Cardiac muscle cell (in vitro differentiated cells and primary cell): ENCODE measurements at regions not wholly inside any gene's neighbourhood (a gene's known extent, or its start where the extent isn't known, plus 50 kb on each side); places are given as distances from the start of the nearest gene placed in this dataset.

Source experiments
- DNase-seq, 2 donors: peaks; one replicate each; pipeline versions ENCODE4 v3.0.0 to v3.0.0-alpha.2; 2010 to 2017; ENCODE audit warnings: low read depth in 1 of 2, low spot score in 1 of 2
- H3K27ac ChIP-seq: fragments of 200-600 bp; sonication (generic); 2 replicates; pipeline ENCODE4 v1.5.1; 2016
- H3K27me3 ChIP-seq: fragments of 200-600 bp; sonication (generic); 2 replicates; pipeline ENCODE4 v1.6.0; 2016; ENCODE audit warnings: control low read depth
- H3K36me3 ChIP-seq: fragments of 200-600 bp; sonication (generic); 2 replicates; pipeline ENCODE4 v1.5.1; 2016; ENCODE audit warnings: control low read depth
- H3K4me1 ChIP-seq: fragments of 200-600 bp; sonication (generic); 2 replicates; pipeline ENCODE4 v1.8.1; 2017; ENCODE audit warnings: low read depth, mild to moderate bottlenecking, mixed run types
- H3K4me3 ChIP-seq: fragments of 200-600 bp; sonication (generic); 2 replicates; pipeline ENCODE4 v1.5.1; 2016; ENCODE audit warnings: mild to moderate bottlenecking
- H3K9me3 ChIP-seq: fragments of 200-600 bp; sonication (generic); 2 replicates; pipeline ENCODE4 v1.5.1; 2017; ENCODE audit warnings: low read depth, mild to moderate bottlenecking, control low read depth
- CTCF ChIP-seq: IDR thresholded peaks from 2 replicates; pipeline ENCODE4 v1.5.1; 2012; ENCODE audit warnings: low read depth, mild to moderate bottlenecking, low read length

GRCh38 chr10:84704101-84704500 lies 375.7 kb downstream of the CCSER2 start:
- H3K4me3 ChIP-seq = no peak overlapping the region
- H3K36me3 ChIP-seq = no peaks in the 10 kb centered on the region
- TF ChIP-seq CTCF = no peak
- no peaks in the 10 kb centered on the region for H3K9me3 ChIP-seq
- no peaks in the 10 kb centered on the region for H3K27me3 ChIP-seq
- DNase-seq = no peak
- no peaks in the 10 kb centered on the region for H3K4me1 ChIP-seq
- no peak overlapping the region for H3K27ac ChIP-seq

GRCh38 chr10:84706431-84706830 lies 378.0 kb downstream of the CCSER2 start:
- no peak overlapping the region for H3K4me3 ChIP-seq
- H3K27ac ChIP-seq = no peak overlapping the region
- no peak for DNase-seq
- H3K9me3 ChIP-seq = no peaks in the 10 kb centered on the region
- peaks cover 4% of the 10 kb centered on the region for H3K27me3 ChIP-seq
- no peaks in the 10 kb centered on the region for H3K36me3 ChIP-seq
- TF ChIP-seq CTCF = no peak
- H3K4me1 ChIP-seq = no peaks in the 10 kb centered on the region

GRCh38 chr10:84706875-84707274 lies 378.5 kb downstream of the CCSER2 start:
- no peaks in the 10 kb centered on the region for H3K9me3 ChIP-seq
- H3K36me3 ChIP-seq = no peaks in the 10 kb centered on the region
- no peak overlapping the region for H3K27ac ChIP-seq
- H3K4me3 ChIP-seq = no peak overlapping the region
- no peak for TF ChIP-seq CTCF
- H3K27me3 ChIP-seq = peaks cover 4% of the 10 kb centered on the region
- no peak for DNase-seq
- H3K4me1 ChIP-seq = no peaks in the 10 kb centered on the region

GRCh38 chr10:84715911-84716310 lies 387.5 kb downstream of the CCSER2 start:
- Histone ChIP-seq H3K27me3 (no peaks in the 10 kb centered on the region), H3K4me1 (no peaks in the 10 kb centered on the region), H3K9me3 (no peaks in the 10 kb centered on the region), H3K36me3 (no peaks in the 10 kb centered on the region), H3K27ac (no peak overlapping the region), H3K4me3 (no peak overlapping the region)
- TF ChIP-seq CTCF = peak; percentile 28
- peak; percentile 14 to 71 for DNase-seq

GRCh38 chr10:84718877-84719616 lies 390.7 kb downstream of the CCSER2 start:
- TF ChIP-seq CTCF = no peak

GRCh38 chr10:84719687-84720086 lies 391.3 kb downstream of the CCSER2 start:
- no peak for DNase-seq
- Histone ChIP-seq H3K4me1 (peaks cover 16% of the 10 kb centered on the region), H3K27me3 (no peaks in the 10 kb centered on the region), H3K4me3 (no peak overlapping the region), H3K27ac (no peak overlapping the region), H3K9me3 (no peaks in the 10 kb centered on the region), H3K36me3 (no peaks in the 10 kb centered on the region)
- TF ChIP-seq CTCF = no peak

More at GRCh38 chr10:84718877-84719616, 390.7 kb downstream of the CCSER2 start:
- no peaks in the 10 kb centered on the region for H3K27me3 ChIP-seq
- no peaks in the 10 kb centered on the region for H3K36me3 ChIP-seq
- H3K9me3 ChIP-seq = no peaks in the 10 kb centered on the region
- peaks cover 16% of the 10 kb centered on the region for H3K4me1 ChIP-seq
- no peak overlapping the region for H3K27ac ChIP-seq
- no peak overlapping the region for H3K4me3 ChIP-seq
- DNase-seq = no peak
